IPS-15b (cell line): ENCODE measurements at regions not wholly inside any gene's neighbourhood (a gene's known extent, or its start where the extent isn't known, plus 50 kb on each side); places are given as distances from the start of the nearest gene placed in this dataset.

Experiments
- H3K27me3 ChIP-seq: one replicate; pipeline ENCODE4 v1.6.1; 2013; ENCODE audit warnings: low read length; ENCODE audit not compliant: control insufficient read depth, insufficient read depth
- H3K36me3 ChIP-seq: one replicate; pipeline ENCODE4 v1.6.1; 2013; ENCODE audit warnings: low read length; ENCODE audit not compliant: control insufficient read depth, insufficient read depth
- H3K4me1 ChIP-seq: one replicate; pipeline ENCODE4 v1.6.1; 2013; ENCODE audit warnings: mild to moderate bottlenecking, low read length; ENCODE audit not compliant: control insufficient read depth, insufficient read depth
- H3K4me3 ChIP-seq: one replicate; pipeline ENCODE4 v1.5.1; 2013; ENCODE audit warnings: low read depth, low read length
- H3K9ac ChIP-seq: one replicate; pipeline ENCODE4 v1.6.1; 2013; ENCODE audit warnings: low read depth, mild to moderate bottlenecking, low read length
- H3K9me3 ChIP-seq: one replicate; pipeline ENCODE4 v1.6.1; 2013; ENCODE audit warnings: mild to moderate bottlenecking, low read length; ENCODE audit not compliant: control insufficient read depth, insufficient read depth

GRCh38 chr2:59787095-59787494, 766.4 kb downstream of the BCL11A start:
- Histone ChIP-seq H3K4me3 (no peak overlapping the region), H3K27me3 (no peaks in the 10 kb centered on the region), H3K9me3 (no peaks in the 10 kb centered on the region), H3K9ac (no peak overlapping the region), H3K36me3 (no peaks in the 10 kb centered on the region), H3K4me1 (peaks cover 20% of the 10 kb centered on the region)

GRCh38 chr2:59786684-59787083, 766.8 kb downstream of the BCL11A start:
- no peaks in the 10 kb centered on the region for H3K36me3 ChIP-seq
- H3K9ac ChIP-seq, result no peak overlapping the region
- peaks cover 20% of the 10 kb centered on the region for H3K4me1 ChIP-seq
- H3K4me3 ChIP-seq, result no peak overlapping the region
- no peaks in the 10 kb centered on the region for H3K9me3 ChIP-seq
- H3K27me3 ChIP-seq, result no peaks in the 10 kb centered on the region

GRCh38 chr2:59779571-59779970, 773.9 kb downstream of the BCL11A start:
- H3K36me3 ChIP-seq, result no peaks in the 10 kb centered on the region
- no peaks in the 10 kb centered on the region for H3K27me3 ChIP-seq
- H3K9me3 ChIP-seq, result no peaks in the 10 kb centered on the region
- no peak overlapping the region for H3K4me3 ChIP-seq
- no peaks in the 10 kb centered on the region for H3K4me1 ChIP-seq
- no peak overlapping the region for H3K9ac ChIP-seq

- H3K4me1 ChIP-seq, result no peaks in the 10 kb centered on the region
- H3K27me3 ChIP-seq, result no peaks in the 10 kb centered on the region
- no peaks in the 10 kb centered on the region for H3K36me3 ChIP-seq
- H3K9me3 ChIP-seq, result no peaks in the 10 kb centered on the region
- H3K4me3 ChIP-seq, result no peak overlapping the region
- H3K9ac ChIP-seq, result no peak overlapping the region
Observed at GRCh38 chr2:59777120-59777519, 776.3 kb downstream of the BCL11A start.

GRCh38 chr2:59776726-59777008, 776.8 kb downstream of the BCL11A start:
- H3K9ac ChIP-seq, result no peak overlapping the region
- no peaks in the 10 kb centered on the region for H3K27me3 ChIP-seq
- no peaks in the 10 kb centered on the region for H3K9me3 ChIP-seq
- H3K4me3 ChIP-seq, result no peak overlapping the region
- H3K36me3 ChIP-seq, result no peaks in the 10 kb centered on the region
- H3K4me1 ChIP-seq, result no peaks in the 10 kb centered on the region

- Histone ChIP-seq H3K4me3 (no peak overlapping the region), H3K9ac (no peak overlapping the region), H3K4me1 (no peaks in the 10 kb centered on the region), H3K27me3 (no peaks in the 10 kb centered on the region), H3K9me3 (no peaks in the 10 kb centered on the region), H3K36me3 (no peaks in the 10 kb centered on the region)
Observed at GRCh38 chr2:59774821-59775433, 778.5 kb downstream of the BCL11A start.

GRCh38 chr2:59770651-59771050, 782.8 kb downstream of the BCL11A start:
- no peak overlapping the region for H3K9ac ChIP-seq
- no peak overlapping the region for H3K4me3 ChIP-seq
- H3K4me1 ChIP-seq, result no peaks in the 10 kb centered on the region

GRCh38 chr2:59761966-59762365, 791.5 kb downstream of the BCL11A start:
- Histone ChIP-seq H3K36me3 (no peaks in the 10 kb centered on the region), H3K4me1 (no peaks in the 10 kb centered on the region), H3K9ac (no peak overlapping the region), H3K9me3 (no peaks in the 10 kb centered on the region), H3K4me3 (no peak overlapping the region), H3K27me3 (no peaks in the 10 kb centered on the region)

More at GRCh38 chr2:59770651-59771050, 782.8 kb downstream of the BCL11A start:
- Histone ChIP-seq H3K36me3 (no peaks in the 10 kb centered on the region), H3K9me3 (no peaks in the 10 kb centered on the region), H3K27me3 (no peaks in the 10 kb centered on the region)

- H3K9ac ChIP-seq, result no peak overlapping the region
- no peak overlapping the region for H3K4me3 ChIP-seq
- H3K9me3 ChIP-seq, result no peaks in the 10 kb centered on the region
- H3K27me3 ChIP-seq, result no peaks in the 10 kb centered on the region
- H3K4me1 ChIP-seq, result no peaks in the 10 kb centered on the region
- H3K36me3 ChIP-seq, result no peaks in the 10 kb centered on the region
Observed at GRCh38 chr2:59756150-59756549, 797.3 kb downstream of the BCL11A start.

GRCh38 chr2:59754011-59754735, 799.3 kb downstream of the BCL11A start:
- no peaks in the 10 kb centered on the region for H3K27me3 ChIP-seq
- H3K9me3 ChIP-seq, result no peaks in the 10 kb centered on the region
- H3K4me1 ChIP-seq, result no peaks in the 10 kb centered on the region
- no peak overlapping the region for H3K9ac ChIP-seq
- H3K4me3 ChIP-seq, result no peak overlapping the region
- H3K36me3 ChIP-seq, result no peaks in the 10 kb centered on the region

GRCh38 chr2:59752512-59752911, 800.9 kb downstream of the BCL11A start:
- no peaks in the 10 kb centered on the region for H3K9me3 ChIP-seq
- H3K27me3 ChIP-seq, result no peaks in the 10 kb centered on the region
- H3K9ac ChIP-seq, result no peak overlapping the region
- H3K36me3 ChIP-seq, result no peaks in the 10 kb centered on the region
- H3K4me3 ChIP-seq, result no peak overlapping the region
- H3K4me1 ChIP-seq, result no peaks in the 10 kb centered on the region

- no peaks in the 10 kb centered on the region for H3K27me3 ChIP-seq
- no peak overlapping the region for H3K9ac ChIP-seq
- H3K9me3 ChIP-seq, result no peaks in the 10 kb centered on the region
- H3K36me3 ChIP-seq, result no peaks in the 10 kb centered on the region
- no peaks in the 10 kb centered on the region for H3K4me1 ChIP-seq
- H3K4me3 ChIP-seq, result no peak overlapping the region
Observed at GRCh38 chr2:59752071-59752470, 801.4 kb downstream of the BCL11A start.
